Stimulated activated CD8-positive, alpha-beta memory T cell treated with anti-CD3 and anti-CD28 coated beads, Interleukin-7, amount 100 ng/mL, for 24 hours (primary cell): ENCODE measurements at regions not wholly inside any gene's neighbourhood (a gene's known extent, or its start where the extent isn't known, plus 50 kb on each side); places are given as distances from the start of the nearest gene placed in this dataset.
A peak's percentile ranks its signal among the peaks of the same experiment; 100 is the strongest.
"Not testable (repeated sequence)": the region's sequence is repeated elsewhere in the genome, so short reads cannot be mapped to it uniquely, and the experiment has no call there.

Experiments
- DNase-seq: peaks from one replicate; pipeline ENCODE4 v3.0.0-alpha.2; 2020; ENCODE audit warnings: low read depth

- no peak for DNase-seq
Measured at GRCh38 chr1:90864681-90865080, 147.6 kb upstream of the BARHL2 start.

GRCh38 chr1:90862782-90863181 lies 145.7 kb upstream of the BARHL2 start:
- no peak for DNase-seq

GRCh38 chr1:90861421-90861820 lies 144.3 kb upstream of the BARHL2 start:
- not testable (repeated sequence) for DNase-seq

- no peak for DNase-seq
Measured at GRCh38 chr1:90856463-90857007, 139.4 kb upstream of the BARHL2 start.

GRCh38 chr1:90854397-90854924 lies 137.4 kb upstream of the BARHL2 start:
- DNase-seq = no peak

GRCh38 chr1:90851711-90852050 lies 134.6 kb upstream of the BARHL2 start:
- no peak for DNase-seq

- DNase-seq = peak; percentile 50
Measured at GRCh38 chr1:90850898-90851710, 134.0 kb upstream of the BARHL2 start.

GRCh38 chr1:90850181-90850897 lies 133.2 kb upstream of the BARHL2 start:
- no peak for DNase-seq

GRCh38 chr1:90841473-90841872 lies 124.4 kb upstream of the BARHL2 start:
- DNase-seq = no peak

GRCh38 chr1:90840352-90840751 lies 123.2 kb upstream of the BARHL2 start:
- no peak for DNase-seq

GRCh38 chr1:90839323-90839722 lies 122.2 kb upstream of the BARHL2 start:
- DNase-seq = no peak

GRCh38 chr1:90838720-90839119 lies 121.6 kb upstream of the BARHL2 start:
- DNase-seq = no peak

GRCh38 chr1:90837420-90837819 lies 120.3 kb upstream of the BARHL2 start:
- no peak for DNase-seq

GRCh38 chr1:90836345-90836679 lies 119.2 kb upstream of the BARHL2 start:
- DNase-seq = no peak

- no peak for DNase-seq
Measured at GRCh38 chr1:90835661-90836344, 118.7 kb upstream of the BARHL2 start.

- DNase-seq = no peak
Measured at GRCh38 chr1:90834886-90835660, 118.0 kb upstream of the BARHL2 start.

GRCh38 chr1:90834354-90834885 lies 117.3 kb upstream of the BARHL2 start:
- no peak for DNase-seq

GRCh38 chr1:90833466-90834110 lies 116.5 kb upstream of the BARHL2 start:
- DNase-seq = no peak

- DNase-seq = no peak
Measured at GRCh38 chr1:90831910-90832309, 114.8 kb upstream of the BARHL2 start.

- DNase-seq = no peak
Measured at GRCh38 chr1:90826834-90827233, 109.7 kb upstream of the BARHL2 start.

- DNase-seq = no peak
Measured at GRCh38 chr1:90826024-90826423, 108.9 kb upstream of the BARHL2 start.
